GM23338 (cell line): ENCODE measurements at regions not wholly inside any gene's neighbourhood (a gene's known extent, or its start where the extent isn't known, plus 50 kb on each side); places are given as distances from the start of the nearest gene placed in this dataset.

Experiments used
- ATAC-seq: fragments of 200-7000 bp; cut with Tn5 transposase; 3 replicates; pipeline ENCODE4 v1.9.1; 2020
- DNase-seq: peaks from one replicate; pipeline ENCODE4 v3.0.0-alpha.2; 2015; ENCODE audit warnings: low spot score
- H2AFZ ChIP-seq: fragments of 200-600 bp; sonication (generic); 2 replicates; pipeline ENCODE4 v1.8.0; 2016; ENCODE audit warnings: antibody characterized with exemption, mild to moderate bottlenecking, moderate library complexity
- H3F3A ChIP-seq: fragments of 200-600 bp; sonication (generic); replicated peaks from 2 replicates; pipeline ENCODE4 v1.8.0; 2017; ENCODE audit warnings: antibody characterized with exemption, mixed run types, low read depth
- H3K27ac ChIP-seq: fragments of 200-600 bp; sonication (generic); 2 replicates; pipeline ENCODE4 v1.6.1; 2016; ENCODE audit warnings: low read depth
- H3K27me3 ChIP-seq: fragments of 200-600 bp; sonication (generic); 2 replicates; pipeline ENCODE4 v1.8.0; 2016; ENCODE audit warnings: mild to moderate bottlenecking, mixed run types, moderate library complexity; ENCODE audit not compliant: insufficient read depth
- H3K36me3 ChIP-seq: fragments of 200-600 bp; sonication (generic); 2 replicates; pipeline ENCODE4 v1.8.0; 2016; ENCODE audit warnings: mild to moderate bottlenecking; ENCODE audit not compliant: insufficient read depth
- H3K4me1 ChIP-seq: fragments of 200-600 bp; sonication (generic); 2 replicates; pipeline ENCODE4 v1.8.0; 2016; ENCODE audit warnings: mild to moderate bottlenecking, moderate library complexity; ENCODE audit not compliant: insufficient read depth
- H3K4me2 ChIP-seq: fragments of 200-600 bp; sonication (generic); 2 replicates; pipeline ENCODE4 v1.7.1; 2017; ENCODE audit warnings: mixed run types
- H3K4me3 ChIP-seq: fragments of 200-600 bp; sonication (generic); 2 replicates; pipeline ENCODE4 v1.6.1; 2016; ENCODE audit warnings: mixed run types
- H3K79me2 ChIP-seq: fragments of 200-600 bp; sonication (generic); replicated peaks from 2 replicates; pipeline ENCODE4 v1.8.0; 2017; ENCODE audit warnings: mild to moderate bottlenecking; ENCODE audit not compliant: insufficient read depth
- H3K9me2 ChIP-seq: fragments of 200-600 bp; sonication (generic); 2 replicates; pipeline ENCODE4 v1.8.0; 2017; ENCODE audit not compliant: insufficient read depth
- H4K20me1 ChIP-seq: fragments of 200-600 bp; sonication (generic); replicated peaks from 2 replicates; pipeline ENCODE4 v1.8.0; 2017; ENCODE audit warnings: mild to moderate bottlenecking; ENCODE audit not compliant: insufficient read depth
- H3K27ac Mint-ChIP-seq: 2 replicates; pipeline ENCODE4 v1.8.0; 2020; ENCODE audit warnings: inconsistent platforms, mild to moderate bottlenecking, moderate library complexity, mixed read lengths
- H3K27me3 Mint-ChIP-seq: 3 replicates; pipeline ENCODE4 v1.8.0; 2022; ENCODE audit warnings: low read depth, mild to moderate bottlenecking, moderate library complexity, mixed read lengths, inconsistent platforms; ENCODE audit not compliant: insufficient read depth, poor library complexity
- H3K36me3 Mint-ChIP-seq: 3 replicates; pipeline ENCODE4 v1.8.0; 2021; ENCODE audit warnings: low read depth, mild to moderate bottlenecking, inconsistent platforms, moderate library complexity, mixed read lengths
- H3K4me1 Mint-ChIP-seq: 3 replicates; pipeline ENCODE4 v1.8.0; 2020; ENCODE audit warnings: mild to moderate bottlenecking, inconsistent platforms, mixed read lengths
- H3K4me3 Mint-ChIP-seq: 3 replicates; pipeline ENCODE4 v1.8.0; 2021; ENCODE audit warnings: moderate library complexity, mild to moderate bottlenecking, inconsistent platforms, mixed read lengths
- H3K9me3 Mint-ChIP-seq: 3 replicates; pipeline ENCODE4 v1.8.0; 2020; ENCODE audit warnings: moderate library complexity, mild to moderate bottlenecking, inconsistent platforms, mixed read lengths
- ETS1 ChIP-seq: IDR thresholded peaks from 2 replicates; pipeline ENCODE4 v1.6.1; 2016; ENCODE audit warnings: antibody characterized with exemption
- EZH2 ChIP-seq: fragments of 200-600 bp; sonication (generic); IDR thresholded peaks from one replicate; pipeline ENCODE4 v1.8.0; 2017; ENCODE audit warnings: antibody characterized with exemption, mild to moderate bottlenecking, low read depth; ENCODE audit not compliant: unreplicated experiment
- EZH2phosphoT487 ChIP-seq: fragments of 200-600 bp; sonication (generic); IDR thresholded peaks from one replicate; pipeline ENCODE4 v1.8.1; 2018; ENCODE audit warnings: antibody characterized with exemption; ENCODE audit not compliant: unreplicated experiment
- JUNB ChIP-seq: IDR thresholded peaks from one replicate; pipeline ENCODE4 v1.6.1; 2016; ENCODE audit warnings: antibody characterized with exemption; ENCODE audit not compliant: unreplicated experiment
- NANOG ChIP-seq: IDR thresholded peaks from 2 replicates; pipeline ENCODE4 v1.6.1; 2016; ENCODE audit warnings: antibody characterized with exemption, borderline replicate concordance
- STAT1 ChIP-seq: IDR thresholded peaks from one replicate; pipeline ENCODE4 v1.6.1; 2016; ENCODE audit warnings: antibody characterized with exemption; ENCODE audit not compliant: unreplicated experiment
- ZNF114 ChIP-seq: fragments of 250-450 bp; sonication (Bioruptor Pico); IDR thresholded peaks from 2 replicates; pipeline ENCODE4 v1.5.0; 2020; ENCODE audit warnings: mild to moderate bottlenecking, moderate library complexity
- ZNF462 ChIP-seq: fragments of 250-450 bp; sonication (Bioruptor Pico); IDR thresholded peaks from 2 replicates; pipeline ENCODE4 v1.5.0; 2020; ENCODE audit warnings: mild to moderate bottlenecking, moderate library complexity
- TF ChIP-seq, protein P1 (sequence below), 2 experiments: fragments of 200-600 bp in 1 of 2; sonication (generic) in 1 of 2; conservative IDR thresholded peaks; 2 replicates each; pipeline versions ENCODE4 v1.5.1 to v1.6.1; 2016 to 2017; ENCODE audit warnings: antibody characterized with exemption in 2 of 2, low read depth in 2 of 2, mild to moderate bottlenecking in 2 of 2, moderate library complexity in 1 of 2

DNA sequence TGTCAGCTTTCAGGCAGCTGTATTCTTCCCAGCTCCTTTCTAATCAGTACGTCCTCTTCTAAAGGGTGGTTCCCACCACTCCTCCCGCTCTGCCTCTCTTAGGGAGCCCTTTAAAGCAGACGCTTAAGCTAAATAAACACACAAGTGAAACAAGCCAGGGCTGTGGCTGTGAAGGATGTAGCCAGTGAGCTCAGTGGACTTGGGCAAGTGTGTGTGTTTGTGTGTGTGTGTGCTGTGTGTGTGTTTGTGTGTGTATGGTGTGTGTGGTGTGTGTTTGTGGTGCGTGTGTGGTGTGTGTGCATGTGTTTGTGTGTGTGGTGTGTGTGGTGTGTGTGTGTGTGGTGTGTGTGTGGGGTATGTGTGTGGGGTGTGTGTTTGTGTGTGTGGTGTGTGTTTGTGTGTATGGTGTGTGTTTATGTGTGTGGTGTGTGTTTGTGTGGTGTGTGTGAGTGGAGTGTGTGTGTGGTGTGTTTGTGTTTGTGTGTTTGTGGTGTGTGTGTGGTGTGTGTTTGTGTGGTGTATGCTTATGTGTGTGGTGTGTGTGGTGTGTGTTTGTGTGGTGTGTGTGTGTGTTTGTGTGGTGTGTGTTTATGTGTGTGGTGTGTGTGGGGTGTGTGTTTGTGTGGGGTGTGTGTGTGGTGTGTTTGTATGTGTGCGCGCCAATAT is 283.3 kb downstream of the PTTG2 start:
- Histone ChIP-seq H3K79me2 (no peaks in the 10 kb centered on the region), H2AFZ (no peak overlapping the region), H3K27ac (no peak overlapping the region), H3K36me3 (no peaks in the 10 kb centered on the region), H3K9me2 (peaks cover 4% of the 10 kb centered on the region; the same call in 1 of the 2 replicates), H4K20me1 (no peaks in the 10 kb centered on the region), H3K4me2 (no peak overlapping the region), H3K27me3 (no peaks in the 10 kb centered on the region), H3K4me3 (no peak overlapping the region), H3K4me1 (no peaks in the 10 kb centered on the region), H3F3A (no peaks in the 10 kb centered on the region)
- Mint-ChIP-seq H3K27me3 (no peaks in the 10 kb centered on the region), H3K9me3 (no peaks in the 10 kb centered on the region; the same call in 1 of the 3 replicates), H3K36me3 (no peaks in the 10 kb centered on the region), H3K4me3 (no peak overlapping the region), H3K27ac (no peak overlapping the region; the same call in 1 of the 2 replicates), H3K4me1 (no peaks in the 10 kb centered on the region)
- DNase-seq (no peak), ATAC-seq (no peak)
- TF ChIP-seq EZH2phosphoT487 (no peak), ETS1 (no peak), STAT1 (no peak), ZNF114 (CRISPR knock-in tag) (no peak), ZNF462 (no peak), NANOG (no peak), JUNB (no peak), EZH2 (no peak)
- TF ChIP-seq, protein P1, sequence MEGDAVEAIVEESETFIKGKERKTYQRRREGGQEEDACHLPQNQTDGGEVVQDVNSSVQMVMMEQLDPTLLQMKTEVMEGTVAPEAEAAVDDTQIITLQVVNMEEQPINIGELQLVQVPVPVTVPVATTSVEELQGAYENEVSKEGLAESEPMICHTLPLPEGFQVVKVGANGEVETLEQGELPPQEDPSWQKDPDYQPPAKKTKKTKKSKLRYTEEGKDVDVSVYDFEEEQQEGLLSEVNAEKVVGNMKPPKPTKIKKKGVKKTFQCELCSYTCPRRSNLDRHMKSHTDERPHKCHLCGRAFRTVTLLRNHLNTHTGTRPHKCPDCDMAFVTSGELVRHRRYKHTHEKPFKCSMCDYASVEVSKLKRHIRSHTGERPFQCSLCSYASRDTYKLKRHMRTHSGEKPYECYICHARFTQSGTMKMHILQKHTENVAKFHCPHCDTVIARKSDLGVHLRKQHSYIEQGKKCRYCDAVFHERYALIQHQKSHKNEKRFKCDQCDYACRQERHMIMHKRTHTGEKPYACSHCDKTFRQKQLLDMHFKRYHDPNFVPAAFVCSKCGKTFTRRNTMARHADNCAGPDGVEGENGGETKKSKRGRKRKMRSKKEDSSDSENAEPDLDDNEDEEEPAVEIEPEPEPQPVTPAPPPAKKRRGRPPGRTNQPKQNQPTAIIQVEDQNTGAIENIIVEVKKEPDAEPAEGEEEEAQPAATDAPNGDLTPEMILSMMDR (conservative IDR thresholded peaks at IDR 0.05; ENCODE audit: low read depth in 2 of 2): no peak
